DOHH2 (cell line): ENCODE measurements at regions not wholly inside any gene's neighbourhood (a gene's known extent, or its start where the extent isn't known, plus 50 kb on each side); places are given as distances from the start of the nearest gene placed in this dataset.

Experiments
- H3F3A ChIP-seq: fragments of 200-600 bp; sonication (generic), shearing (Covaris generic); 2 replicates; pipeline ENCODE4 v1.6.0; 2016; ENCODE audit warnings: antibody characterized with exemption, mild to moderate bottlenecking; ENCODE audit not compliant: control insufficient read depth, insufficient read depth
- H3K27ac ChIP-seq: fragments of 200-600 bp; sonication (generic); 2 replicates; pipeline ENCODE4 v1.5.1; 2014; ENCODE audit warnings: low read depth, mild to moderate bottlenecking, low read length, moderate library complexity
- H3K27me3 ChIP-seq: fragments of 200-600 bp; sonication (generic); 2 replicates; pipeline ENCODE4 v1.6.1; 2014; ENCODE audit warnings: mild to moderate bottlenecking, low read length, mixed read lengths; ENCODE audit not compliant: control insufficient read depth
- H3K36me3 ChIP-seq: fragments of 200-600 bp; sonication (generic); 2 replicates; pipeline ENCODE4 v1.6.1; 2014; ENCODE audit warnings: mild to moderate bottlenecking, low read length, moderate library complexity, mixed read lengths; ENCODE audit not compliant: control insufficient read depth
- H3K4me1 ChIP-seq: fragments of 200-600 bp; sonication (generic); 2 replicates; pipeline ENCODE4 v1.6.1; 2014; ENCODE audit warnings: mild to moderate bottlenecking, low read length, mixed read lengths; ENCODE audit not compliant: control insufficient read depth
- H3K4me2 ChIP-seq: fragments of 200-600 bp; sonication (generic); 2 replicates; pipeline ENCODE4 v1.6.0; 2014; ENCODE audit warnings: mild to moderate bottlenecking, low read length, moderate library complexity
- H3K4me3 ChIP-seq: fragments of 200-600 bp; sonication (generic); 2 replicates; pipeline ENCODE4 v1.5.1; 2014; ENCODE audit warnings: mild to moderate bottlenecking, low read length, mixed read lengths
- H3K79me2 ChIP-seq: fragments of 200-600 bp; sonication (generic); 2 replicates; pipeline ENCODE4 v1.6.1; 2014; ENCODE audit warnings: mild to moderate bottlenecking, low read length, mixed read lengths; ENCODE audit not compliant: control insufficient read depth
- H3K9me2 ChIP-seq: fragments of 200-600 bp; sonication (generic); replicated peaks from 2 replicates; pipeline ENCODE4 v1.6.1; 2014; ENCODE audit warnings: mild to moderate bottlenecking, low read length, mixed read lengths; ENCODE audit not compliant: control insufficient read depth
- H3K9me3 ChIP-seq: fragments of 200-600 bp; sonication (generic); 2 replicates; pipeline ENCODE4 v1.6.1; 2014; ENCODE audit warnings: antibody characterized with exemption, low read length, mixed read lengths; ENCODE audit not compliant: control insufficient read depth, insufficient read depth
- H4K20me1 ChIP-seq: fragments of 200-600 bp; sonication (generic); 2 replicates; pipeline ENCODE4 v1.6.0; 2014; ENCODE audit warnings: low read depth, mild to moderate bottlenecking, antibody characterized with exemption, low read length, moderate library complexity; ENCODE audit not compliant: control insufficient read depth, insufficient read depth
- EZH2phosphoT487 ChIP-seq: fragments of 200-600 bp; sonication (generic); IDR thresholded peaks from 2 replicates; pipeline ENCODE4 v1.6.1; 2017; ENCODE audit warnings: borderline replicate concordance, mild to moderate bottlenecking, antibody characterized with exemption, low read length, moderate library complexity, mixed read lengths
- TF ChIP-seq, protein P1 (sequence below): fragments of 200-600 bp; sonication (generic); IDR thresholded peaks from one replicate; pipeline ENCODE4 v1.5.1; 2014; ENCODE audit warnings: antibody characterized with exemption, mild to moderate bottlenecking, low read depth, low read length; ENCODE audit not compliant: poor library complexity, severe bottlenecking

DNA sequence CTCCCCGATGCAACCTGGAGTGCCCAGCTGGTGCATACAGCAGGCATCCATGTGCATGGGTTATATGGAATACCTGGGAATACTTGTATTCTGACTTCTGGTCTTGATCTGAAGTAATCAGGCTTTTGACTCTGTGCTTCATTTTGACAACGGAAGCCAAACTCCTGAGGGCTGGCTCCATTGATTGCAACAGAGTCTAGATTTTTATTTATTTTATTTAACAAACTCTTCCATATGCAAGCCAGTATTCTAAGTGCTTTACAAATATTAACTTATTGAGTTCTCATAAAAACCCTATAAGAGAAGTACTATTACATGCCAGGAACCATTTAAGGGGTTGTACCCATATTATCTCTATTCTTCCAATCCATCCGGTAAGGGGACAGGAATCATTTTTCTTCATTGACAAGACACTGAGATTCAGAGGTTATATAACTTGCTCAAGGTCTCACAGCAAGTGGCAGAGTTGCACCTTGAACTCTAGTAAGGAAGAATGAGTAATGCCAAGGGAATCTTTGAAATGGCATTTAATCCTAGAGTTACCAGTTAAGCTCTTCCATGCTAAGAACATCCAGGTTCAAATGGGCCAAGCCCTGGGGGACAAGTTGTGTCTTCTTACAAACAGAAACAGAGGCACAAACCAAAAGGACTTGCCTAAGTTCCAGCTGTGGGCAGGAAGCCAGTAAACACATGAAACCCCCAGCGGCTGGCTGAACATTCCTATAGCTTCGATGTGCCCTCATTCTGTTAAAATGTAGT, 241.0 kb downstream of the WDR11 start:
- Histone ChIP-seq H3K79me2 (no peaks in the 10 kb centered on the region), H3K4me3 (no peak overlapping the region), H3K27ac (no peak overlapping the region), H3K9me2 (no peaks in the 10 kb centered on the region), H4K20me1 (no peaks in the 10 kb centered on the region), H3K36me3 (no peaks in the 10 kb centered on the region), H3F3A (no peaks in the 10 kb centered on the region), H3K4me2 (no peak overlapping the region), H3K9me3 (no peaks in the 10 kb centered on the region), H3K4me1 (no peaks in the 10 kb centered on the region), H3K27me3 (no peaks in the 10 kb centered on the region)
- TF ChIP-seq EZH2phosphoT487 = no peak
- TF ChIP-seq, protein P1, sequence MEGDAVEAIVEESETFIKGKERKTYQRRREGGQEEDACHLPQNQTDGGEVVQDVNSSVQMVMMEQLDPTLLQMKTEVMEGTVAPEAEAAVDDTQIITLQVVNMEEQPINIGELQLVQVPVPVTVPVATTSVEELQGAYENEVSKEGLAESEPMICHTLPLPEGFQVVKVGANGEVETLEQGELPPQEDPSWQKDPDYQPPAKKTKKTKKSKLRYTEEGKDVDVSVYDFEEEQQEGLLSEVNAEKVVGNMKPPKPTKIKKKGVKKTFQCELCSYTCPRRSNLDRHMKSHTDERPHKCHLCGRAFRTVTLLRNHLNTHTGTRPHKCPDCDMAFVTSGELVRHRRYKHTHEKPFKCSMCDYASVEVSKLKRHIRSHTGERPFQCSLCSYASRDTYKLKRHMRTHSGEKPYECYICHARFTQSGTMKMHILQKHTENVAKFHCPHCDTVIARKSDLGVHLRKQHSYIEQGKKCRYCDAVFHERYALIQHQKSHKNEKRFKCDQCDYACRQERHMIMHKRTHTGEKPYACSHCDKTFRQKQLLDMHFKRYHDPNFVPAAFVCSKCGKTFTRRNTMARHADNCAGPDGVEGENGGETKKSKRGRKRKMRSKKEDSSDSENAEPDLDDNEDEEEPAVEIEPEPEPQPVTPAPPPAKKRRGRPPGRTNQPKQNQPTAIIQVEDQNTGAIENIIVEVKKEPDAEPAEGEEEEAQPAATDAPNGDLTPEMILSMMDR = no peak

DNA sequence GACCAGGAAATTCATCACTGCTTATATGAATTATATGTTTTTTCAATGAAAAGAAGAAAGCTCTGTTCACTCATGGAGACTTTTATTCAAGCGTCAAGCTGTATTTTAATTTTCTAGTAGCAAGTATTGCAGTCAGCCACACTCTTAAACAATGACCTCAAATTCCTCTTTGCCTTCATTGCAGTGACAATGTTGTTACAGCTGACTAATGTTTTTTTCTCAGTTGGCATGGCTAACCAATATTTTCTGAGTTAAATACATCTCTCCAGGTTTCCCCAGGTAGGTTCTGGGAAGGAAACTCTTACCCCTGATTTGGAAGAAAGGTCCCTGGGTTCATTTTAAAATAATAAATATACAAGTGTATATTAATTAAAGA, 241.5 kb downstream of the WDR11 start:
- no peak for TF ChIP-seq EZH2phosphoT487
- TF ChIP-seq, protein P1 = no peak
- Histone ChIP-seq H3K79me2 (no peaks in the 10 kb centered on the region), H3K4me2 (no peak overlapping the region)

DNA sequence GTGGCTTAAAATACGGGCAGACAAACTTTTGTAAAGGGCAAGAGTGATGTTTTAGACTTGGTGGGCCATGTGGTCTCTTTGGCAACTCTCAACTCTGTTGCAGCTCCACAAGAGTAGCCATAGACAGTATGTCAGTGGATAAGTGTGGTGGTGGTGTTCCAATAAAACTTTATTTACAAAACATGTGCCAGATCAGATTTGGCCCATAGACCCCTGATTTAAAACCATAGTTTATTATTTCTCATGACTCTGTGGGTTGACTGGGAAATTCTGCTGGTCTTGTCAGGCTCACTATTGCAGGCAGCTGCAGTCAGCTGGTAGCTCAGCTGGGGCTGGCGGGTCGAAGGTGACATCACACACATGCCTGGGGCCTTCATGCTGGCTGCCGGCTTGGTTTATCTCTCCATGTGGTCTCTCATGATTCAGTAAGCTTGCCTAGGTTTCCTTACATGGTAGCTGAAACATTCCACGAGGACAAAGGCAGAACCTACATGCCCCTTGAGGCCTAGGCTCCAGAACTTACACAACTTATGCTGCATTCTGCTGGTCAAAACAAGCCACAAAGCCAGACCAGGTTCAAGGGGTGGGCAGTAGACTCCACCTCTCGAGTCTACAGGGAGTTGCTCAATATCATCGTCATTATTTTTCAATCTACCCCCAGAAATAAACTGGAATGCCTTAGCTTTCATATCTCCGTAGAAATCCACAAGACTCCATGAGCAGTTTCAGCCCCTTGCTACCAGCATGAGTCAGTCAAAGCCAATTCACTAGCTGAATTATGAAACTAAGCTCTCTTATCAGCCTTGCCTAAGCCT, 245.7 kb downstream of the WDR11 start:
- Histone ChIP-seq H3K4me2 (no peak overlapping the region), H3K79me2 (no peaks in the 10 kb centered on the region), H3K9me2 (no peaks in the 10 kb centered on the region), H3K9me3 (no peaks in the 10 kb centered on the region), H3K4me1 (no peaks in the 10 kb centered on the region), H3K27me3 (no peaks in the 10 kb centered on the region), H4K20me1 (no peaks in the 10 kb centered on the region), H3K27ac (no peak overlapping the region), H3K36me3 (no peaks in the 10 kb centered on the region), H3K4me3 (no peak overlapping the region), H3F3A (no peaks in the 10 kb centered on the region)
- TF ChIP-seq EZH2phosphoT487 = no peak
- TF ChIP-seq, protein P1 = no peak

More for the DNA sequence above, 241.5 kb downstream of the WDR11 start:
- Histone ChIP-seq H3K27ac (no peak overlapping the region), H3K9me3 (no peaks in the 10 kb centered on the region), H3K36me3 (no peaks in the 10 kb centered on the region), H3F3A (no peaks in the 10 kb centered on the region), H3K9me2 (no peaks in the 10 kb centered on the region), H3K4me1 (no peaks in the 10 kb centered on the region), H3K27me3 (no peaks in the 10 kb centered on the region), H4K20me1 (no peaks in the 10 kb centered on the region), H3K4me3 (no peak overlapping the region)
